ENCODE measurements at regions not wholly inside any gene's neighbourhood (a gene's known extent, or its start where the extent isn't known, plus 50 kb on each side); places are given as distances from the start of the nearest gene placed in this dataset.

GRCh38 chr11:94717667-94718066, 50.5 kb upstream of the AMOTL1 start:
- no peak for FAIRE-seq
- DNase-seq (ENCODE audit: insufficient read length, low spot score) = no peak
